Common myeloid progenitor, CD34-positive (primary cell): ENCODE measurements at regions not wholly inside any gene's neighbourhood (a gene's known extent, or its start where the extent isn't known, plus 50 kb on each side); places are given as distances from the start of the nearest gene placed in this dataset.

Experiments
- CTCF ChIA-PET: fragments of 350-600 bp; sonication (Branson Sonifier 250); formaldehyde crosslinking; loops from one replicate; lab custom pipeline; 2021; ENCODE audit warnings: antibody characterized with exemption; lab: Charles Lee
- POLR2A ChIA-PET: fragments of 350-600 bp; sonication (Branson Sonifier 250); formaldehyde crosslinking; loops from one replicate; lab custom pipeline; 2021; ENCODE audit warnings: antibody characterized with exemption; lab: Charles Lee
- DNase-seq, 3 donors: peaks; one replicate each; pipeline versions ENCODE4 v3.0.0 to v3.0.0-alpha.2; 2013
- H3K27ac ChIP-seq, 2 experiments: 1 replicate in 1 of 2; 2 replicates in 1 of 2; pipeline ENCODE4 v1.7.0; 2013; ENCODE audit warnings: inconsistent platforms in 2 of 2, low read length in 2 of 2, mild to moderate bottlenecking in 2 of 2, low read depth in 1 of 2, moderate library complexity in 1 of 2; ENCODE audit not compliant: severe bottlenecking in 2 of 2, insufficient read depth in 1 of 2, poor library complexity in 1 of 2
- H3K27me3 ChIP-seq, 5 experiments: replicated peaks in 2 of 5; 1 replicate in 3 of 5; 2 replicates in 2 of 5; pipeline versions ENCODE4 v1.6.1 to v1.7.0; 2013; ENCODE audit warnings: low read length in 4 of 5, mild to moderate bottlenecking in 2 of 5, moderate library complexity in 2 of 5, inconsistent platforms in 1 of 5; ENCODE audit not compliant: insufficient read depth in 5 of 5, control insufficient read depth in 4 of 5
- H3K36me3 ChIP-seq, 4 experiments: 1 replicate in 2 of 4; 2 replicates in 2 of 4; pipeline versions ENCODE4 v1.6.1 to v1.7.0; 2013; ENCODE audit warnings: low read length in 3 of 4, control low read depth in 1 of 4, mild to moderate bottlenecking in 1 of 4; ENCODE audit not compliant: control insufficient read depth in 4 of 4, insufficient read depth in 4 of 4
- H3K4me1 ChIP-seq, 4 experiments: 1 replicate in 3 of 4; 2 replicates in 1 of 4; pipeline versions ENCODE4 v1.6.1 to v1.7.1; 2013; ENCODE audit warnings: low read length in 3 of 4, mild to moderate bottlenecking in 3 of 4, control low read depth in 1 of 4, inconsistent platforms in 1 of 4, moderate library complexity in 1 of 4; ENCODE audit not compliant: control insufficient read depth in 4 of 4, insufficient read depth in 4 of 4; ENCODE audit errors: control extremely low read depth in 1 of 4
- H3K4me3 ChIP-seq, 7 experiments: 1 replicate in 4 of 7; 2 replicates in 3 of 7; pipeline versions ENCODE4 v1.5.1 to v1.7.0; 2013; ENCODE audit warnings: mild to moderate bottlenecking in 7 of 7, low read length in 6 of 7, moderate library complexity in 6 of 7, inconsistent platforms in 2 of 7, low read depth in 2 of 7, control low read depth in 1 of 7; ENCODE audit not compliant: insufficient read depth in 4 of 7, control insufficient read depth in 1 of 7; ENCODE audit errors: extremely low read depth in 1 of 7
- H3K9me3 ChIP-seq, 5 experiments: 1 replicate in 4 of 5; 2 replicates in 1 of 5; pipeline versions ENCODE4 v1.6.1 to v1.7.1; 2013; ENCODE audit warnings: low read length in 4 of 5, mild to moderate bottlenecking in 2 of 5, inconsistent platforms in 1 of 5, low read depth in 1 of 5, moderate library complexity in 1 of 5; ENCODE audit not compliant: control insufficient read depth in 4 of 5, insufficient read depth in 2 of 5; ENCODE audit errors: control extremely low read depth in 1 of 5
- WGBS: methylation state at CpG from one replicate; pipeline ENCODE4 v1.1.5; 2013; ENCODE audit not compliant: insufficient coverage; 5-methylcytosine and 5-hydroxymethylcytosine counted together

GRCh38 chr15:25613134-25613533 lies 174.3 kb upstream of the UBE3A start:
- Histone ChIP-seq H3K4me3 (no peak overlapping the region), H3K27me3 (peaks cover 0 to 2% (median 0%) of the 10 kb centered on the region in 5 experiments), H3K4me1 (no peaks in the 10 kb centered on the region), H3K9me3 (peaks cover 0 to 3% (median 0%) of the 10 kb centered on the region in 5 experiments), H3K36me3 (no peaks in the 10 kb centered on the region), H3K27ac (no peak overlapping the region)
- POLR2A ChIA-PET, result no interaction called here
- CTCF ChIA-PET, result no interaction called here
- no peak for DNase-seq
- 96% methylated on average over 7 of the region's 9 CpGs for WGBS

- no peak for DNase-seq
- Histone ChIP-seq H3K27ac (no peak overlapping the region), H3K9me3 (peaks cover 0 to 3% (median 0%) of the 10 kb centered on the region in 5 experiments), H3K36me3 (no peaks in the 10 kb centered on the region), H3K4me1 (no peaks in the 10 kb centered on the region), H3K4me3 (no peak overlapping the region), H3K27me3 (peaks cover 0 to 2% (median 0%) of the 10 kb centered on the region in 5 experiments)
- WGBS, result 63% methylated on average over 3 of the region's 4 CpGs
- ChIA-PET CTCF (no interaction called here), POLR2A (no interaction called here)
Observed at GRCh38 chr15:25611603-25612002, 172.8 kb upstream of the UBE3A start.

DNA sequence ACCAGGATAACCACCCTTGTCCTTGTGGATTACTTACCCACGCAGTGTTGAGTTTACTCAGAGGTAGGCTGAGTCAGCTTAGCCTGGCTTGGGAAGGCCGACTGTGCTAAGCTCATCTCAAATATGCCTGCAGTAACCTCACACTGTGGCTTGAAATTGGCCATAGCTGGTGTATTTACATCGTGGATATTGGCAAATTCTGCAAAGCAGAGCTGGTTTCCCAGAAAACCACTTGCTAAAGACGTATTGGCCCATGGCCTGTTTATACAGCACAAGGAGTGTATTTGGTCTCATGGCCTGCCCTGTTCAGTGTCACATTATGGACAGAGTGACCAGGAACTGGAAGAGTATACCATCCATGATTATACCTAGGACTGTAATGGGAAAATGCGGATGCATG lies 170.5 kb upstream of the UBE3A start:
- peaks cover 0 to 2% (median 0%) of the 10 kb centered on the region in 5 experiments for H3K27me3 ChIP-seq
- no peak overlapping the region for H3K27ac ChIP-seq
- WGBS, result 100% methylated on average over 4 of the region's 5 CpGs
- H3K9me3 ChIP-seq, result peaks cover 0 to 3% (median 0%) of the 10 kb centered on the region in 5 experiments
- no peak overlapping the region for H3K4me3 ChIP-seq
- no peaks in the 10 kb centered on the region for H3K4me1 ChIP-seq
- CTCF ChIA-PET, result no interaction called here
- no peaks in the 10 kb centered on the region for H3K36me3 ChIP-seq
- DNase-seq, result no peak
- POLR2A ChIA-PET, result no interaction called here

DNA sequence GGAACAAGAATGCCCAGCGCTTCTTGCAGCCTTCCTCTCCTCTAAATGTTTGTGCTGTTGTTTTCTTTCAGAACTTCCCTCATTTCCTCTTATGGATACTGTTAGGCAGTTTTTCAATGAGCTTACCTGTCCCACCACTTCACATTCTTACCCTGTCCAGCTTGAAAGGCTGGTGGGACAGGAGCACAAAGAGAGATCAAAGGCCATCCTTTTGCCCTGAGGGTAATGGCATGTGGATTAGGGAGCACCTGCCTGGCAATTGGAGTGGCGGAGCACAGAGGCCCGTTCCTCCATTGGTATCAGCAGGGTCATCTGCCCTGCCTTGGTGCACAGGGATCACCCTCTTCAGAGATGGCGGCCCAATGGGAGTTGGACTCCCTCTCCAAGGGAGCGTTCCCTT lies 170.1 kb upstream of the UBE3A start:
- ChIA-PET CTCF (no interaction called here), POLR2A (no interaction called here)
- H3K9me3 ChIP-seq, result peaks cover 0 to 3% (median 0%) of the 10 kb centered on the region in 5 experiments

DNA sequence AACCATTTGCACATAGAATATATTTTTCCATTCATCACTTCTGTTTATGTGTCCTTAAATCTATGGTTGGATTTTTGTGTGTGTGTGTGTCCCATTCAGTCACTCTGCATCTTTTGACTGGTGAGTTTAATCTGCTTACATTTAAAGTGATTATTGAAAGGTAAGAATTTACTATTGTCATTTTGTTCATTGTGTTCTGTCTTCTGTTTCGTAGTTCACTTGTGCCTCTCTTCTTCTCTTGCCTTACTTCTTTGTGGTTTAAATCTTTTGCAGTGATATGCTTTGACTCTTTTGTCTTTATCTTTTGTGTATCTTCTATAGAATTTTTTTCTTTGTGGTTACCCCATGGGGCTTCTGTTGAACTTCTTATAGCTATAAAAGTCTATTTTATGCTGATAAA lies 166.3 kb upstream of the UBE3A start:
- H3K4me3 ChIP-seq, result no peak overlapping the region
- no peaks in the 10 kb centered on the region for H3K36me3 ChIP-seq
- H3K27ac ChIP-seq, result no peak overlapping the region
- POLR2A ChIA-PET, result no interaction called here
- no CpG with 5 or more reads among the region's 1 CpG for WGBS
- DNase-seq, result no peak
- CTCF ChIA-PET, result no interaction called here
- peaks cover 0 to 3% (median 0%) of the 10 kb centered on the region in 5 experiments for H3K9me3 ChIP-seq
- H3K4me1 ChIP-seq, result no peaks in the 10 kb centered on the region
- no peaks in the 10 kb centered on the region for H3K27me3 ChIP-seq

More for the DNA sequence above, 170.1 kb upstream of the UBE3A start:
- DNase-seq, result no peak
- WGBS, result 94% methylated on average over 4 of the region's 5 CpGs
- no peak overlapping the region for H3K4me3 ChIP-seq
- H3K4me1 ChIP-seq, result no peaks in the 10 kb centered on the region
- H3K36me3 ChIP-seq, result no peaks in the 10 kb centered on the region
- H3K27me3 ChIP-seq, result peaks cover 0 to 2% (median 0%) of the 10 kb centered on the region in 5 experiments
- no peak overlapping the region for H3K27ac ChIP-seq

GRCh38 chr15:25600751-25601150 lies 161.9 kb upstream of the UBE3A start:
- no CpG with 5 or more reads among the region's 1 CpG for WGBS
- H3K9me3 ChIP-seq, result peaks cover 0 to 3% (median 2%) of the 10 kb centered on the region in 5 experiments
- no peaks in the 10 kb centered on the region for H3K4me1 ChIP-seq
- CTCF ChIA-PET, result no interaction called here
- no peak overlapping the region for H3K4me3 ChIP-seq
- H3K27me3 ChIP-seq, result no peaks in the 10 kb centered on the region
- H3K36me3 ChIP-seq, result no peaks in the 10 kb centered on the region
- no peak for DNase-seq
- POLR2A ChIA-PET, result no interaction called here
- H3K27ac ChIP-seq, result no peak overlapping the region

GRCh38 chr15:25597571-25597970 lies 158.7 kb upstream of the UBE3A start:
- H3K9me3 ChIP-seq, result peaks cover 0 to 6% (median 2%) of the 10 kb centered on the region in 5 experiments
- WGBS, result 62% methylated on average over 4 of the region's 5 CpGs
- H3K27me3 ChIP-seq, result no peaks in the 10 kb centered on the region
- H3K36me3 ChIP-seq, result no peaks in the 10 kb centered on the region
- H3K27ac ChIP-seq, result no peak overlapping the region
- ChIA-PET POLR2A (no interaction called here), CTCF (no interaction called here)
- H3K4me3 ChIP-seq, result no peak overlapping the region
- no peak for DNase-seq
- no peaks in the 10 kb centered on the region for H3K4me1 ChIP-seq
